Right lobe of liver (tissue), 4 donors: ENCODE measurements at regions not wholly inside any gene's neighbourhood (a gene's known extent, or its start where the extent isn't known, plus 50 kb on each side); places are given as distances from the start of the nearest gene placed in this dataset.

Experiments used
- POLR2A ChIP-seq: fragments of 450-650 bp; IDR thresholded peaks from one replicate; pipeline ENCODE4 v1.6.1; 2017; ENCODE audit warnings: antibody characterized with exemption, mild to moderate bottlenecking
- TF ChIP-seq, protein P1 (sequence below), 4 donors: fragments of 200-600 bp in 3 of 4; fragments of 450-650 bp in 1 of 4; IDR thresholded peaks; one replicate each; pipeline versions ENCODE4 v1.5.1 to v1.8.0; 2016 to 2022; ENCODE audit warnings: antibody characterized with exemption in 4 of 4, mild to moderate bottlenecking in 2 of 4
- donor health status: DM: no; HTN: no; CAD: no.
- donor health status: DM: no; HTN: no; CAD: no.
- donor health status: DM: no; HTN: yes; CAD: no.

- TF ChIP-seq, protein P1, sequence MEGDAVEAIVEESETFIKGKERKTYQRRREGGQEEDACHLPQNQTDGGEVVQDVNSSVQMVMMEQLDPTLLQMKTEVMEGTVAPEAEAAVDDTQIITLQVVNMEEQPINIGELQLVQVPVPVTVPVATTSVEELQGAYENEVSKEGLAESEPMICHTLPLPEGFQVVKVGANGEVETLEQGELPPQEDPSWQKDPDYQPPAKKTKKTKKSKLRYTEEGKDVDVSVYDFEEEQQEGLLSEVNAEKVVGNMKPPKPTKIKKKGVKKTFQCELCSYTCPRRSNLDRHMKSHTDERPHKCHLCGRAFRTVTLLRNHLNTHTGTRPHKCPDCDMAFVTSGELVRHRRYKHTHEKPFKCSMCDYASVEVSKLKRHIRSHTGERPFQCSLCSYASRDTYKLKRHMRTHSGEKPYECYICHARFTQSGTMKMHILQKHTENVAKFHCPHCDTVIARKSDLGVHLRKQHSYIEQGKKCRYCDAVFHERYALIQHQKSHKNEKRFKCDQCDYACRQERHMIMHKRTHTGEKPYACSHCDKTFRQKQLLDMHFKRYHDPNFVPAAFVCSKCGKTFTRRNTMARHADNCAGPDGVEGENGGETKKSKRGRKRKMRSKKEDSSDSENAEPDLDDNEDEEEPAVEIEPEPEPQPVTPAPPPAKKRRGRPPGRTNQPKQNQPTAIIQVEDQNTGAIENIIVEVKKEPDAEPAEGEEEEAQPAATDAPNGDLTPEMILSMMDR (IDR thresholded peaks at IDR 0.05) = no peak
- no peak for TF ChIP-seq POLR2A
Observed at GRCh38 chr15:39447346-39447745, 133.5 kb upstream of the THBS1 start.
